ENCODE measurements at regions not wholly inside any gene's neighbourhood (a gene's known extent, or its start where the extent isn't known, plus 50 kb on each side); places are given as distances from the start of the nearest gene placed in this dataset.

- H3K27ac ChIP-seq (ENCODE audit: low read depth), result no peak overlapping the region
- Mint-ChIP-seq H3K4me1 (peaks cover 11% of the 10 kb centered on the region; the same call in 2 of the 3 replicates), H3K4me3 (no peak overlapping the region), H3K27ac (no peak overlapping the region), H3K9me3 (no peaks in the 10 kb centered on the region), H3K36me3 (ENCODE audit: low read depth) (no peaks in the 10 kb centered on the region), H3K27me3 (ENCODE audit: insufficient read depth, low read depth, poor library complexity) (no peaks in the 10 kb centered on the region)
- DNase-seq (ENCODE audit: low spot score) (no peak), ATAC-seq (no peak)
- TF ChIP-seq EZH2phosphoT487 (IDR thresholded peaks at IDR 0.05; ENCODE audit: unreplicated experiment), result no peak
- no peak for TF ChIP-seq POLR2AphosphoS5 (IDR thresholded peaks at IDR 0.05; ENCODE audit: low read depth)
- TF ChIP-seq ZNF331 (CRISPR knock-in tag; IDR thresholded peaks at IDR 0.05; ENCODE audit: low read depth), result no peak
- no peak for TF ChIP-seq EZH2 (IDR thresholded peaks at IDR 0.05; ENCODE audit: low read depth, unreplicated experiment)
- TF ChIP-seq CREB1 (CRISPR knock-in tag; IDR thresholded peaks at IDR 0.05; ENCODE audit: low read depth), result no peak
- no peak for TF ChIP-seq JUNB (IDR thresholded peaks at IDR 0.05; ENCODE audit: unreplicated experiment)
- no peak for TF ChIP-seq REST (IDR thresholded peaks at IDR 0.05; ENCODE audit: unreplicated experiment)
- TF ChIP-seq ZNF462 (CRISPR knock-in tag; IDR thresholded peaks at IDR 0.05), result no peak
- no peak for TF ChIP-seq STAT1 (IDR thresholded peaks at IDR 0.05; ENCODE audit: unreplicated experiment)
- TF ChIP-seq CTCF (conservative IDR thresholded peaks at IDR 0.05; ENCODE audit: low read depth in 2 of 2), result no peak
- no peak for TF ChIP-seq ETS1 (IDR thresholded peaks at IDR 0.05)
- no peak overlapping the region for H3K4me2 ChIP-seq
- H3K9me2 ChIP-seq (ENCODE audit: insufficient read depth), result no peaks in the 10 kb centered on the region
- no peaks in the 10 kb centered on the region for H3F3A ChIP-seq (replicated peaks; ENCODE audit: low read depth)
- H3K4me3 ChIP-seq, result no peak overlapping the region
- H3K36me3 ChIP-seq (ENCODE audit: insufficient read depth), result no peaks in the 10 kb centered on the region
- 0 out of 2 replicates have a peak, but pooled peaks cover 2% of the 10 kb centered on the region for H3K4me1 ChIP-seq (ENCODE audit: insufficient read depth)
- H4K20me1 ChIP-seq (replicated peaks; ENCODE audit: insufficient read depth), result no peaks in the 10 kb centered on the region
- H2AFZ ChIP-seq, result no peak overlapping the region
- H3K27me3 ChIP-seq (ENCODE audit: insufficient read depth), result no peaks in the 10 kb centered on the region
- H3K79me2 ChIP-seq (replicated peaks; ENCODE audit: insufficient read depth), result no peaks in the 10 kb centered on the region
Measured at GRCh38 chr6:80478030-80478429, 371.6 kb downstream of the BCKDHB start.

All from GM23338 (cell line).